ENCODE measurements at regions not wholly inside any gene's neighbourhood (a gene's known extent, or its start where the extent isn't known, plus 50 kb on each side); places are given as distances from the start of the nearest gene placed in this dataset.

DNA sequence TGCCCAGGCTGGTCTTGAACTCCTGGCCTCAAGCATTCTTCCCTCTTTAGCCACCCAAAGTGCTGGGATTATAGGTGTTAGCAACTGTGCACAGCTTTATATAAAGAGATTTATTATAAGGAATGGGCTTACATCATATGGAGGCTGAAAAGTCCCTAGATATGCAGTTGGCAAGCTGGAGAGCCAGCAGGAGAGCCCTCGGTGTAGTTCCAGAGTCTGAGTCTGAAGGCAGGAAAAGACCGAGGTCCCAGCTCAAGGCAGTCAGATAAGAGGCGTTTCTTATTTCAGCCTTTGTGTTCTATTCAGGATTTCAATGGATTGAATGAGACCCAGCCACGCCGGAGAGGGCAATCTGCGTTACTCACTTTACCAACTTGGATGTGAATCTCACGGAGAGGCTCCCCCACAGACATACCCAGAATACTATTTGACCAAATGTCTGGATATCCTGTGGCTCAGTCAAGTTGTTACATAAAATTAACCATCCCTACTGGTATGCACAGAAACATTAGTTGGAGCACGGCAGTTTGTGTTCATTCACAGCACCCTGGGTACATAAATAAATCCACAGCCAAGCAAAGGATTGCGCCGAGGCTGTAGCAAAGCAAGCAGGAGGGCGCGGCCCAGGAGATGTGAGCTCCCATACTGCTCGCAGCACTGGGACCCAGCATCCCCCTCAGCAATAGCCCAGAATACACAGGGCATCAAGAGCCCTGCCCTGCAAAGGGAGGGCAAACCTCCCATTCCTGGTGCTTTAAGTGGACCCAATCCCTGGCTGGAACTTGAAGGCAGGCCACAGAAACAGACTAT is 158.4 kb upstream of the ZNF32 start:
- no peak for DNase-seq (ENCODE audit: low read depth)
- no peaks in the 10 kb centered on the region for H3K9me3 ChIP-seq (ENCODE audit: control insufficient read depth, low read length)
- H3K4me3 ChIP-seq (ENCODE audit: low read length): no peak overlapping the region
- H3K27me3 ChIP-seq (replicated peaks; ENCODE audit: control insufficient read depth, insufficient read depth, low read length): peaks cover 7% of the 10 kb centered on the region
- H3K36me3 ChIP-seq (ENCODE audit: control insufficient read depth, insufficient read depth, low read length, severe bottlenecking): no peaks in the 10 kb centered on the region
- peaks cover 26% of the 10 kb centered on the region for H3K4me1 ChIP-seq (ENCODE audit: control insufficient read depth, insufficient read depth, low read length)
- H3K9ac ChIP-seq (ENCODE audit: low read length): no peak overlapping the region

DNA sequence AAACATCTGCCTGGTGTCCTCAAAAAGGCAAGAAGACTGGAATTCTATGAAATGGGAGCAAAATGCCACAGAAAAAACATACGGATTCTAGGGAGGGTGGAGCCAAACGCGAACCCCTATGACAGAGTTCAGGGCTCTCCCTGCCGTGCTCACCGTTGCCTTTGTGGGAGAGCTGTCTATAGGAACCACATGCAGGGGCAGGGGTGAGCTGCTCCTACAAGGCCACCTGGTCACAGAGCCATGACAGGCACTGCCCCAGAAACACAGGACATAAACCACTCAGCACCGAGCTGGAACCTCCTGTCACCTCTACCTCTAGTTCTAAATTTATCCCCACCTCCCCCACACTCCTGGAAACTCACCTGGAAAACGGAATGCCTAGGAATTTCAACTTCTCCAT is 155.1 kb upstream of the ZNF32 start:
- no peaks in the 10 kb centered on the region for H3K9me3 ChIP-seq (ENCODE audit: control insufficient read depth, low read length)
- no peaks in the 10 kb centered on the region for H3K36me3 ChIP-seq (ENCODE audit: control insufficient read depth, insufficient read depth, low read length, severe bottlenecking)
- peaks cover 28% of the 10 kb centered on the region for H3K4me1 ChIP-seq (ENCODE audit: control insufficient read depth, insufficient read depth, low read length)
- H3K9ac ChIP-seq (ENCODE audit: low read length): no peak overlapping the region
- DNase-seq (ENCODE audit: low read depth): no peak
- peaks cover 7% of the 10 kb centered on the region for H3K27me3 ChIP-seq (replicated peaks; ENCODE audit: control insufficient read depth, insufficient read depth, low read length)
- H3K4me3 ChIP-seq (ENCODE audit: low read length): no peak overlapping the region

DNA sequence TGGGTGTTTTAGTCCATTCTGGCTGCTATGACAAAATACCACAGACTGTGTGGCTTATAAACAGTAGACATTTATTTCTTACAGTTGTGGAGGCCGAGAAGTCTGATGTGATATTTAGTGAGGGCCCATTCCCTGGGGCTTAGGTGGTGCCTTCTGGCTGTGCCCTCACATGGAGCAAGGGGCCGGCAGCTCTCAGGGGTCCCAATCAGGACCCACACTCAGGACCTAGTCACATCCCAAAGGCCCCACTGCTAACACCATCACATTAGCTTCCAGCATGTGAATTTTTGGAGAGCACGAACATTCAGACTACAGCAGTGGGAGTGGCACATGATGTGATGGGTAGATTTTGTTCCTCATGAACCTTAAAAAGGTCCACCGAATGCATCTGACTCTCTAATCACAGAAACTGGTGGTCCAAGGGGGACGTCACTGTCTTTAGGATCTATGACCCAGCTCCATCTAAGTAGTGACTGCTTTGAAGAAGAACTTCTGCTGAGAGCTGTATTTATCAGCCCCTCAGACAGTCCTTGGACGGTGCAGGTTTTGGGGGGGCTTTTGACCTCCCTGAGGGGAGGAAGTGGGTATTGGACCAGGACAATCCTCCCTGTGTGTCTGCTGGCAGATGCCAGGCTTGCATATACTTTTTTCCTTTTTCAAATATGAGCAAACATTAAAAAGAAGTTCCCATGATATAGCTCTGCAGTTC is 154.5 kb upstream of the ZNF32 start:
- Histone ChIP-seq H3K9ac (ENCODE audit: low read length) (no peak overlapping the region), H3K4me3 (ENCODE audit: low read length) (no peak overlapping the region), H3K27me3 (replicated peaks; ENCODE audit: control insufficient read depth, insufficient read depth, low read length) (peaks cover 7% of the 10 kb centered on the region), H3K36me3 (ENCODE audit: control insufficient read depth, insufficient read depth, low read length, severe bottlenecking) (no peaks in the 10 kb centered on the region), H3K9me3 (ENCODE audit: control insufficient read depth, low read length) (no peaks in the 10 kb centered on the region), H3K4me1 (ENCODE audit: control insufficient read depth, insufficient read depth, low read length) (peaks cover 23% of the 10 kb centered on the region)
- no peak for DNase-seq (ENCODE audit: low read depth)

DNA sequence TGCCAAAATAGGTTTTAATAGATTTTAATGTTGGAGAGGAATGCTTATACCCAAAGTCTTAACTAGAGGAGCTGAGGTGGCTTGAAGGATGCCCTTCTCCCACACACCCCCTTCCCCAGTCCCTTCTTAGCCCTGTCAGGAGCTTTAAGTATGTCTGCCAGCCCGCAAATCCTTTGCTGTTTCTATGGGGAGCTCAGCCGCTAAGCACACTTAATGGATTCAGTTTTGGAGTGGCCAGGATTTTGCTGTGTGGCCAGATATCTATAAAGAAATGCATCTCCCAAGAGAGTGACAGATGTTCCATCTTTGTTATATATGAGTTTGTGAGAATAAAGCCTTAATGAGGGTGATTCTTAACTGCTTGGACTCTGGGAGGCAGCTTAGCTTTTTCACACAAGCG is 152.9 kb upstream of the ZNF32 start:
- peak overlapping the region; percentile 23 for H3K9ac ChIP-seq (ENCODE audit: low read length)
- peaks cover 23% of the 10 kb centered on the region for H3K4me1 ChIP-seq (ENCODE audit: control insufficient read depth, insufficient read depth, low read length)
- H3K36me3 ChIP-seq (ENCODE audit: control insufficient read depth, insufficient read depth, low read length, severe bottlenecking): no peaks in the 10 kb centered on the region
- H3K27me3 ChIP-seq (replicated peaks; ENCODE audit: control insufficient read depth, insufficient read depth, low read length): peaks cover 7% of the 10 kb centered on the region
- H3K9me3 ChIP-seq (ENCODE audit: control insufficient read depth, low read length): no peaks in the 10 kb centered on the region
- no peak for DNase-seq (ENCODE audit: low read depth)
- peak overlapping the region; percentile 43 for H3K4me3 ChIP-seq (ENCODE audit: low read length)

DNA sequence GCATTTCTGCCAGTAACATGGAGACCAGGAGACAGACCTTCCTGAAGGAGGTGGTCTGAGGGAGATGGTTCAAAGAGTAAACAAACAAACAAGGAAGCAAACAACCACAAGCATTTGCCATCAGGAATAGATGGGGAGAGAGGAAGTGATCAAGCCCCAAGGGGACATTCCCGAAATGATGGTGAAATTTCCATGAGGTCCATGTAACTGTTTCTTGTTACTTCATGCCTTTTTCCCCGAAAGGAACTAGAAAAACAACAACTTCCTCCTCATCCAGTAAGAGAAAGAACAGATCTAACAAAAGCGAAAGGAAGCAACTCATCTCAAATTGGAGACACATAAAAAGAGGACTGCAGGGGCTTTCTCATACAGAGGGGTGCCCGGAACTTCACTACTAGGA is 152.5 kb upstream of the ZNF32 start:
- peak overlapping the region; percentile 23 for H3K9ac ChIP-seq (ENCODE audit: low read length)
- peak overlapping the region; percentile 43 for H3K4me3 ChIP-seq (ENCODE audit: low read length)
- DNase-seq (ENCODE audit: low read depth): no peak
- no peaks in the 10 kb centered on the region for H3K9me3 ChIP-seq (ENCODE audit: control insufficient read depth, low read length)
- H3K36me3 ChIP-seq (ENCODE audit: control insufficient read depth, insufficient read depth, low read length, severe bottlenecking): no peaks in the 10 kb centered on the region
- H3K27me3 ChIP-seq (replicated peaks; ENCODE audit: control insufficient read depth, insufficient read depth, low read length): peaks cover 7% of the 10 kb centered on the region
- peaks cover 23% of the 10 kb centered on the region for H3K4me1 ChIP-seq (ENCODE audit: control insufficient read depth, insufficient read depth, low read length)

DNA sequence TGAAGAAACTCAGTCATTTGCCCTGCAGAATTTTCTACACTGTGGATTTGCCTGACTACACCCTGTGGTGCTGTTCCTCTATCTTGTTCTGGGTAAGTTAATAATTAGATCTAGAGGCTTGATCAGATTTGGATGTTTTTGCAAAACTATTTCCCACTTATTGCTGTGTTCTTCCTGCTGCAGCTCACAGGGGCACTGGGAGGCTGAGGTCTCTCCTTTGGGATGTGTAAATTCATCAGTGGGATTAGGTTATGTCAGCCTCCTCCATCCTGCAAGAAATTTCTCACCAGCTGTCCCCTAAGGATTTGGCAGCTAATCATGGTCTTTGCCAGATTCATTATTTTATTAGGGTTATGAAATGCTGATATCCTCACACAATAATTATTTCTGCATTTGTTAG is 148.1 kb upstream of the ZNF32 start:
- Histone ChIP-seq H3K9me3 (ENCODE audit: control insufficient read depth, low read length) (no peaks in the 10 kb centered on the region), H3K27me3 (replicated peaks; ENCODE audit: control insufficient read depth, insufficient read depth, low read length) (no peaks in the 10 kb centered on the region)

DNA sequence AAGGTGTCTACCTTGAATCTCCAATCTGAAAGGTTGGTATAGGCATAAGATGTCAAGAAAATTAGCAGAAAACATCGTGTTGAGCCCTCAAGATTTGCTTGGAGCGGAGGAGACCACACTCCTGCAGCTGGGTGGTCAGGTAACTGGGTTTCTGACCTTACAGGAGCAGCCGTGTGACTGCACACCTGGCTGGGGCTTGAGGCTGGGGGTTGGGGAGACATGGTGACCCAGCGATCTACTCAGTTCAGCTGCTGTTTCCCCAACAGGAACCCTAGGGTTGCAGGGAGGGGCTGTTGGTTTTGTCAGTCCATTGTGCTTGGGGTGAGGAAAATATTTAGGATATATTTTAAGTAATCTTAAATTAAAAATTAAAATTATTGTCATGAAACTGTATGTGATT is 147.0 kb upstream of the ZNF32 start:
- peaks cover 28% of the 10 kb centered on the region for H3K4me1 ChIP-seq (ENCODE audit: control insufficient read depth, insufficient read depth, low read length)

More for the DNA sequence above, 148.1 kb upstream of the ZNF32 start:
- Histone ChIP-seq H3K4me3 (ENCODE audit: low read length) (no peak overlapping the region), H3K4me1 (ENCODE audit: control insufficient read depth, insufficient read depth, low read length) (peaks cover 29% of the 10 kb centered on the region), H3K9ac (ENCODE audit: low read length) (no peak overlapping the region), H3K36me3 (ENCODE audit: control insufficient read depth, insufficient read depth, low read length, severe bottlenecking) (no peaks in the 10 kb centered on the region)
- DNase-seq (ENCODE audit: low read depth): no peak

DNA sequence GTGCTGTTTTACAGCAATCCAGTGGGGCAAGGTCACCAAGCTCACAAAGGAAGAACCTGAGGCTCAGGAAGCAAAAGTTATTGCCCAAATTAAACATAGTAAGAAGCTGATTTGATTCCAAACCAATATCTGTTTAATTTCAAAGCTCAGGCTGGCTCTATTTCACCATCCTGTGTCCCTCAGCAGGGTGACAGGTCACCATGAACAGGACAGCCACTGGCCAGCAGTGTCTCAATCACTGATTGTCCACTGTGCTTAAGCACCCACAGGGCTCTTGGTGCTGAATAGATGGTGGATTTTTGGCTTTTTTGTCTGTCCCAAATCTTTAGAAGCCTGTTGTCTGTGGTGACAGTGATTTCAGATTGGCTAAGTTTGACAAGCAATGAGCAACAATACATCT is 146.4 kb upstream of the ZNF32 start:
- H3K27me3 ChIP-seq (replicated peaks; ENCODE audit: control insufficient read depth, insufficient read depth, low read length): no peaks in the 10 kb centered on the region
- no peak for DNase-seq (ENCODE audit: low read depth)
- peaks cover 31% of the 10 kb centered on the region for H3K4me1 ChIP-seq (ENCODE audit: control insufficient read depth, insufficient read depth, low read length)

More for the DNA sequence above, 147.0 kb upstream of the ZNF32 start:
- no peaks in the 10 kb centered on the region for H3K36me3 ChIP-seq (ENCODE audit: control insufficient read depth, insufficient read depth, low read length, severe bottlenecking)
- no peak overlapping the region for H3K4me3 ChIP-seq (ENCODE audit: low read length)
- no peak for DNase-seq (ENCODE audit: low read depth)
- H3K27me3 ChIP-seq (replicated peaks; ENCODE audit: control insufficient read depth, insufficient read depth, low read length): no peaks in the 10 kb centered on the region
- H3K9ac ChIP-seq (ENCODE audit: low read length): no peak overlapping the region
- H3K9me3 ChIP-seq (ENCODE audit: control insufficient read depth, low read length): no peaks in the 10 kb centered on the region

DNA sequence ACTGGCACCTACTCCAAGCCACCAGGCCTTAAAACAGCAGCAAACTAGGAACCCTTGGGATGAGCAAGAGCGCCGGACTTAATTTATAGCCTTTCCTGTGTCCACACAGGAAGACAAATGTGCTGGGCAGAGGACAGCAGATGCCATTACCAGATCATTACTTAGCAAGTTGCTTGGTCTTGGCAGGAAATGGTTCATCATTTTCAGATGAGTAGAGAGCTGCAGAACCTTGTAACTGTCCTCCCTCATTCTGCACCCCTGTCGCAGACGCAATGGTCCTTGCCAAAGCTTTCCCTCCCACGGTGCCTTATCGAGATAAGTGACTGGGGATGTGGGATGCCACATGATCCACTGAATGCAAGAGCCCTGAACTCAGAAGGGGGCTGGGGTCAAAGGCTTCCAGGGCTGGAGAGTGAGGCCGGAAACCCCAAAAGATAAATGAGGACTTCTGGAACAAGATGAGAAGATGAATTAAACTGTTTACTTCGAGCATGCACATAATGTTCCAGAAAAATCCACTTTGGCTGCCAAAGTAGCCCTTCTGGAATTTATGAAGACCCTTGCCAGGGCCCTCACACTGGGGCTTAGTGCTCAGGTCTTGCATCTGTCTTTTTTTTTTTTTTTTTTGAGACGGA is 145.6 kb upstream of the ZNF32 start:
- DNase-seq (ENCODE audit: low read depth): no peak
- Histone ChIP-seq H3K36me3 (ENCODE audit: control insufficient read depth, insufficient read depth, low read length, severe bottlenecking) (no peaks in the 10 kb centered on the region), H3K4me1 (ENCODE audit: control insufficient read depth, insufficient read depth, low read length) (peaks cover 31% of the 10 kb centered on the region), H3K9ac (ENCODE audit: low read length) (no peak overlapping the region), H3K4me3 (ENCODE audit: low read length) (no peak overlapping the region), H3K27me3 (replicated peaks; ENCODE audit: control insufficient read depth, insufficient read depth, low read length) (no peaks in the 10 kb centered on the region), H3K9me3 (ENCODE audit: control insufficient read depth, low read length) (no peaks in the 10 kb centered on the region)

More for the DNA sequence above, 146.4 kb upstream of the ZNF32 start:
- H3K9ac ChIP-seq (ENCODE audit: low read length): no peak overlapping the region
- H3K36me3 ChIP-seq (ENCODE audit: control insufficient read depth, insufficient read depth, low read length, severe bottlenecking): no peaks in the 10 kb centered on the region
- H3K4me3 ChIP-seq (ENCODE audit: low read length): no peak overlapping the region
- H3K9me3 ChIP-seq (ENCODE audit: control insufficient read depth, low read length): no peaks in the 10 kb centered on the region

DNA sequence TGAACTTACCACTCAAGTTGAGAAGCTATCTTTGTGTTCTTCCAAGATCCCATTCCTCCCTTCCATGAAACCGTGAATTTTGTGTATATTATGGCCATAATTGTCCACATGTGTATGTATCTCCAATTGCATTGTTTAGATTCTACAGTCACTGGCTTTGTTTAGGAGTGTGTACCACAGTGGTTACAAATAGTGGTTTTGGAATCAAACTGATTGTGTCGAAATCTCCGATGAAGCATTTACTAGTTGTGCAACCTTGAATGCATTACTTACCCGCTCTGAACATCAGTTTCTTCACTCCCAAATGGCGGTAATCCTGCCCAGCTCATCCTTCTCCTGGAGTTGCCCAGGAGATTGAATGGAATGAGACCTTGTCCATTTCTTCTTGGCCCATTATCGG is 145.0 kb upstream of the ZNF32 start:
- no peaks in the 10 kb centered on the region for H3K27me3 ChIP-seq (replicated peaks; ENCODE audit: control insufficient read depth, insufficient read depth, low read length)
- H3K4me1 ChIP-seq (ENCODE audit: control insufficient read depth, insufficient read depth, low read length): peaks cover 31% of the 10 kb centered on the region
- H3K4me3 ChIP-seq (ENCODE audit: low read length): no peak overlapping the region
- peak; percentile 91 for DNase-seq (ENCODE audit: low read depth)
- H3K9me3 ChIP-seq (ENCODE audit: control insufficient read depth, low read length): no peaks in the 10 kb centered on the region
- no peaks in the 10 kb centered on the region for H3K36me3 ChIP-seq (ENCODE audit: control insufficient read depth, insufficient read depth, low read length, severe bottlenecking)
- no peak overlapping the region for H3K9ac ChIP-seq (ENCODE audit: low read length)

DNA sequence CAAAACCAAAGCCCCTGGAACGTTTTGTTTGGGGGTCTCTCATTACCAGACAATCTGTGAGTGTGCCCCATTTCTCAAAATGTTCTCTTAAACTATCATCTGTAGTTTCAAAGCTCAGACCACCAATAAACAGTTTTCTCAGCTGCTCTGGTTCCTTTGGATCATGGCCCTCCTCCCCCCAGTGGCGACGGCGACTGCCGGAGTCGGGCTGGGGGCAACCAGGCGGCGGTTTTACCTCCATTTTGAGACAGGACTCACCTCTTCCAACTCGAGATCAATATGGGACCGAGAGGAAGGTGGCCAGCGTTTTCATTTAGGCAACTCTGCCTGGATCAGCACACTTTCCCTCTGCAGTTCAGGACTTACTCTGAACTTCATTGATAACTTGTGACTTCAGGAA is 141.5 kb upstream of the ZNF32 start:
- H3K9me3 ChIP-seq (ENCODE audit: control insufficient read depth, low read length): no peaks in the 10 kb centered on the region
- H3K27me3 ChIP-seq (replicated peaks; ENCODE audit: control insufficient read depth, insufficient read depth, low read length): no peaks in the 10 kb centered on the region
- no peak overlapping the region for H3K9ac ChIP-seq (ENCODE audit: low read length)
- peaks cover 29% of the 10 kb centered on the region for H3K4me1 ChIP-seq (ENCODE audit: control insufficient read depth, insufficient read depth, low read length)
- no peaks in the 10 kb centered on the region for H3K36me3 ChIP-seq (ENCODE audit: control insufficient read depth, insufficient read depth, low read length, severe bottlenecking)
- no peak for DNase-seq (ENCODE audit: low read depth)
- no peak overlapping the region for H3K4me3 ChIP-seq (ENCODE audit: low read length)

All from adipocyte (in vitro differentiated cells).